Urinary bladder (tissue), 3 donors: ENCODE measurements at regions not wholly inside any gene's neighbourhood (a gene's known extent, or its start where the extent isn't known, plus 50 kb on each side); places are given as distances from the start of the nearest gene placed in this dataset.

Source experiments
- DNase-seq: peaks from one replicate; pipeline ENCODE4 v3.0.0-alpha.2; 2015; ENCODE audit errors: extremely low spot score
- H3K27ac ChIP-seq: one replicate; pipeline ENCODE4 v1.5.1; 2013; ENCODE audit warnings: low read depth, mild to moderate bottlenecking, moderate library complexity
- H3K36me3 ChIP-seq: one replicate; pipeline ENCODE4 v1.6.1; 2013; ENCODE audit warnings: mild to moderate bottlenecking, moderate library complexity; ENCODE audit not compliant: insufficient read depth
- H3K4me1 ChIP-seq: one replicate; pipeline ENCODE4 v1.6.1; 2013; ENCODE audit warnings: mild to moderate bottlenecking, moderate library complexity; ENCODE audit not compliant: insufficient read depth
- H3K4me3 ChIP-seq: one replicate; pipeline ENCODE4 v1.5.1; 2013; ENCODE audit warnings: low read depth, low read length
- WGBS: extraction: QIAGEN DNeasy Blood & Tissue Kit; methylation state at CpG from one replicate; pipeline ENCODE4 v1.1.7; 2013; 5-methylcytosine and 5-hydroxymethylcytosine counted together
- donor health status: healthy with polysubstance abuse.
- donor health status: healthy.

DNA sequence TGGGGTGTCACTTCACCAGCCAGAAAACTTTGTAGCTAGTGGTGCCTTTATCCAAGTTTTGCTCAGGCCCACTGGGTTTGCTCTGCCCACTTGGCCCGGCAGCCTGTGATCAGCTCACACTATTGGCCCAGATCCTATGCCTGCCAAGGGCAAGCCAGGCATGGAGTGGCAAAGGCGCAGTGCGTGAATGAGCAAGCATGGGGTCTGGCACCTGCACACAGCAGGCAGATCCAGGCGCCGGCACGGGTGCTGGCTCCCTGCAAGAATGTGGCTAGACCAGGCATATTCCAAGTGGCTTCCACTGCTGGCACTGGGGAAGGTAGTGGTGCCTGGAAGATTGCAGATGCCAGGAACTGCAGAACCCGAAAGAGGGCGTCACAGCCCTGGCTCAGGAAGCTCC lies 346.9 kb downstream of the LMBRD1 start:
- no peak for DNase-seq
- no peak overlapping the region for H3K27ac ChIP-seq
- WGBS: 96% methylated on average over 8 of the region's 8 CpGs
- H3K4me1 ChIP-seq: no peaks in the 10 kb centered on the region
- no peak overlapping the region for H3K4me3 ChIP-seq
- no peaks in the 10 kb centered on the region for H3K36me3 ChIP-seq
